HepG2 (cell line): ENCODE measurements at regions not wholly inside any gene's neighbourhood (a gene's known extent, or its start where the extent isn't known, plus 50 kb on each side); places are given as distances from the start of the nearest gene placed in this dataset.

Source experiments
- ATAC-seq: fragments of 200-7000 bp; cut with Tn5 transposase; 3 replicates; pipeline ENCODE4 v1.9.1; 2020; ENCODE audit warnings: mild to moderate bottlenecking, moderate library complexity
- BruUV-seq: library from RNA; stranded (reverse); fragments of 400-500 nt; replicated peaks from 2 replicates; lab custom pipeline; 2021; lab: Mats Ljungman, UMichigan
- CTCF ChIA-PET: fragments of 300-600 bp; formaldehyde crosslinking; extraction: SDS; loops from one replicate; lab custom pipeline; 2021; ENCODE audit warnings: low total read pairs, inconsistent platforms, low intra/inter-chr PET ratio; lab: Yijun Ruan, JAX
- POLR2A ChIA-PET: fragments of 350-600 bp; sonication (Branson Sonifier 250); formaldehyde crosslinking; loops from one replicate; lab custom pipeline; 2020; ENCODE audit warnings: antibody characterized with exemption, inconsistent platforms; lab: Yijun Ruan, JAX
- DNase-seq: peaks from one replicate; pipeline ENCODE4 v3.0.0-alpha.2; 2015; ENCODE audit warnings: low spot score
- FAIRE-seq: peaks from 3 replicates; lab custom pipeline; 2011; peaks lifted over from hg19 to GRCh38; lab: Jason Lieb, UNC
- H2AFZ ChIP-seq: one replicate; pipeline ENCODE4 v1.6.1; 2011; ENCODE audit warnings: low read length, inconsistent platforms
- H3K27ac ChIP-seq: fragments of 300-600 bp; 3 replicates; pipeline ENCODE4 v1.8.0; 2011; ENCODE audit warnings: mixed run types, mild to moderate bottlenecking, mixed read lengths, low read length, inconsistent platforms; ENCODE audit not compliant: insufficient read depth; ENCODE audit errors: extremely low read length
- H3K27me3 ChIP-seq, 2 experiments: fragments of 200-600 bp in 1 of 2; 2 replicates in 1 of 2; 3 replicates in 1 of 2; pipeline versions ENCODE4 v1.6.0 to v1.8.0; 2011; ENCODE audit warnings: low read length in 2 of 2, mild to moderate bottlenecking in 2 of 2, moderate library complexity in 2 of 2, inconsistent platforms in 1 of 2; ENCODE audit not compliant: insufficient read depth in 2 of 2, control insufficient read depth in 1 of 2
- H3K36me3 ChIP-seq, 2 experiments: fragments of 200-600 bp in 1 of 2; replicated peaks in 1 of 2; 2 replicates in 1 of 2; 3 replicates in 1 of 2; pipeline versions ENCODE4 v1.5.1 to v1.8.0; 2011; ENCODE audit warnings: low read length in 2 of 2, inconsistent platforms in 1 of 2; ENCODE audit not compliant: insufficient read depth in 2 of 2, control insufficient read depth in 1 of 2
- H3K4me1 ChIP-seq: 2 replicates; pipeline ENCODE4 v1.5.1; 2012; ENCODE audit warnings: low read length, inconsistent platforms; ENCODE audit not compliant: insufficient read depth
- H3K4me2 ChIP-seq: 2 replicates; pipeline ENCODE4 v1.6.0; 2011; ENCODE audit warnings: low read depth, low read length, inconsistent platforms
- H3K4me3 ChIP-seq, 3 experiments: fragments of 200-600 bp in 1 of 3; sonication (generic), shearing (Covaris generic) in 1 of 3; replicated peaks in 1 of 3; 2 replicates each; pipeline ENCODE4 v1.5.1; 2011 to 2016; ENCODE audit warnings: low read length in 3 of 3, inconsistent platforms in 2 of 3, low read depth in 2 of 3, mild to moderate bottlenecking in 2 of 3, control low read depth in 1 of 3, mixed read lengths in 1 of 3; ENCODE audit not compliant: insufficient read depth in 1 of 3
- H3K79me2 ChIP-seq: one replicate; pipeline ENCODE4 v1.6.1; 2011; ENCODE audit warnings: low read length, inconsistent platforms; ENCODE audit not compliant: insufficient read depth
- H3K9ac ChIP-seq: 2 replicates; pipeline ENCODE4 v1.6.0; 2011; ENCODE audit warnings: mild to moderate bottlenecking, low read depth, low read length, inconsistent platforms; ENCODE audit not compliant: insufficient read depth
- H3K9me3 ChIP-seq: 2 replicates; pipeline ENCODE4 v1.5.1; 2012; ENCODE audit warnings: mild to moderate bottlenecking, low read length
- H4K20me1 ChIP-seq: 2 replicates; pipeline ENCODE4 v1.6.0; 2011; ENCODE audit warnings: inconsistent platforms, mild to moderate bottlenecking, low read length, moderate library complexity; ENCODE audit not compliant: insufficient read depth
- CHD4 ChIP-seq: fragments of 200-600 bp; sonication (generic); IDR thresholded peaks from 2 replicates; pipeline ENCODE4 v1.7.0; 2017; ENCODE audit warnings: mild to moderate bottlenecking, low read length, borderline replicate concordance
- FOXA1 ChIP-seq, 2 experiments: fragments of 450-650 bp in 1 of 2; sonication (generic) in 1 of 2; formaldehyde crosslinking in 1 of 2; IDR thresholded peaks; 2 replicates each; pipeline versions ENCODE4 v1.4.0 to v1.6.1; 2016 to 2020; ENCODE audit warnings: missing genetic modification reagents in 1 of 2
- HMG20B ChIP-seq: conservative IDR thresholded peaks from 2 replicates; pipeline ENCODE4 v1.6.1; 2016; ENCODE audit warnings: missing genetic modification reagents, missing compliant biosample characterization
- KIAA2018 ChIP-seq: sonication (generic); formaldehyde crosslinking; IDR thresholded peaks from 2 replicates; pipeline ENCODE4 v1.5.0; 2020; ENCODE audit warnings: mild to moderate bottlenecking, missing genetic modification reagents, borderline replicate concordance
- KLF16 ChIP-seq, 2 experiments: sonication (generic) in 1 of 2; formaldehyde crosslinking in 1 of 2; IDR thresholded peaks; 2 replicates each; pipeline versions ENCODE4 v1.6.1 to v1.8.0; 2016 to 2023; ENCODE audit warnings: missing genetic modification reagents in 2 of 2, missing compliant biosample characterization in 1 of 2
- NR3C1 ChIP-seq: sonication (generic); formaldehyde crosslinking; IDR thresholded peaks from 2 replicates; pipeline ENCODE4 v1.4.0; 2020; ENCODE audit warnings: missing genetic modification reagents
- SOX6 ChIP-seq, 2 experiments: fragments of 450-650 bp in 1 of 2; sonication (generic) in 1 of 2; formaldehyde crosslinking in 1 of 2; IDR thresholded peaks; 2 replicates each; pipeline versions ENCODE4 v1.4.0 to v1.6.1; 2017 to 2020; ENCODE audit warnings: antibody characterized with exemption in 1 of 2, mild to moderate bottlenecking in 1 of 2, missing genetic modification reagents in 1 of 2
- ZNF280B ChIP-seq: sonication (generic); formaldehyde crosslinking; IDR thresholded peaks from 2 replicates; pipeline ENCODE4 v1.5.0; 2020; ENCODE audit warnings: missing genetic modification reagents, mild to moderate bottlenecking, borderline replicate concordance
- ZNF44 ChIP-seq: sonication (generic); formaldehyde crosslinking; IDR thresholded peaks from 2 replicates; pipeline ENCODE4 v1.5.1; 2020; ENCODE audit warnings: mild to moderate bottlenecking, missing genetic modification reagents
- ZNF468 ChIP-seq: sonication (generic); formaldehyde crosslinking; IDR thresholded peaks from 2 replicates; pipeline ENCODE4 v1.8.0; 2022; ENCODE audit warnings: mild to moderate bottlenecking, moderate library complexity, missing genetic modification reagents
- ZNF687 ChIP-seq: sonication (generic); formaldehyde crosslinking; IDR thresholded peaks from 2 replicates; pipeline ENCODE4 v1.5.1; 2020; ENCODE audit warnings: mild to moderate bottlenecking, missing genetic modification reagents, moderate library complexity
- whole genome bisulfite sequencing: methylation state at CpG from one replicate; pipeline ENCODE4 v1.1.6; 2017; ENCODE audit warnings: low lambda C conversion rate; 5-methylcytosine and 5-hydroxymethylcytosine counted together
- in situ Hi-C: cut with HindIII; loops from 2 replicates; pipeline ENCODE4 v1.10.0; 2017; ENCODE audit warnings: low pct_unique_long_range_greater_than_20kb; ENCODE audit not compliant: extremely low pct_ligation_motif_present
- intact Hi-C: fragments of 100-400 bp; cut with micrococcal nuclease; formaldehyde crosslinking; loops from one replicate; pipeline ENCODE4 v1.10.0; 2022; ENCODE audit not compliant: unreplicated experiment

- no TSS peak for BruUV-seq
- Histone ChIP-seq H3K79me2 (no peaks in the 10 kb centered on the region), H3K27ac (no peak overlapping the region), H2AFZ (no peak overlapping the region), H3K4me1 (no peaks in the 10 kb centered on the region), H3K4me3 (no peak overlapping the region), H4K20me1 (no peaks in the 10 kb centered on the region), H3K27me3 (peaks cover 0 to 4% of the 10 kb centered on the region in 2 experiments; a peak in 2 of 5 replicates), H3K9me3 (no peaks in the 10 kb centered on the region), H3K36me3 (no peaks in the 10 kb centered on the region), H3K9ac (no peak overlapping the region), H3K4me2 (no peak overlapping the region)
- ChIA-PET POLR2A (no interaction called here), CTCF (no interaction called here)
- no peak for FAIRE-seq
- intact Hi-C loops, result no loop called here
- no peak for DNase-seq
- TF ChIP-seq FOXA1 (IDR thresholded peaks at IDR 0.05) (no peak), FOXA1 (CRISPR knock-in tag; IDR thresholded peaks at IDR 0.05) (no peak), ZNF280B (CRISPR knock-in tag) (no peak), ZNF468 (CRISPR knock-in tag) (no peak), CHD4 (no peak), NR3C1 (CRISPR knock-in tag) (no peak), SOX6 (IDR thresholded peaks at IDR 0.05) (no peak), SOX6 (CRISPR knock-in tag; IDR thresholded peaks at IDR 0.05) (no peak), KIAA2018 (no peak), HMG20B (no peak), ZNF44 (CRISPR knock-in tag) (no peak), ZNF687 (no peak), KLF16 (CRISPR knock-in tag; IDR thresholded peaks at IDR 0.05) (no peak)
- in situ Hi-C loops, result no loop called here
- WGBS, result 48% methylated on average over 7 of the region's 7 CpGs
- no peak for ATAC-seq
Measured at GRCh38 chr15:26017665-26018064, 154.5 kb upstream of the ATP10A start.
